ENCODE measurements at regions not wholly inside any gene's neighbourhood (a gene's known extent, or its start where the extent isn't known, plus 50 kb on each side); places are given as distances from the start of the nearest gene placed in this dataset.

DNA sequence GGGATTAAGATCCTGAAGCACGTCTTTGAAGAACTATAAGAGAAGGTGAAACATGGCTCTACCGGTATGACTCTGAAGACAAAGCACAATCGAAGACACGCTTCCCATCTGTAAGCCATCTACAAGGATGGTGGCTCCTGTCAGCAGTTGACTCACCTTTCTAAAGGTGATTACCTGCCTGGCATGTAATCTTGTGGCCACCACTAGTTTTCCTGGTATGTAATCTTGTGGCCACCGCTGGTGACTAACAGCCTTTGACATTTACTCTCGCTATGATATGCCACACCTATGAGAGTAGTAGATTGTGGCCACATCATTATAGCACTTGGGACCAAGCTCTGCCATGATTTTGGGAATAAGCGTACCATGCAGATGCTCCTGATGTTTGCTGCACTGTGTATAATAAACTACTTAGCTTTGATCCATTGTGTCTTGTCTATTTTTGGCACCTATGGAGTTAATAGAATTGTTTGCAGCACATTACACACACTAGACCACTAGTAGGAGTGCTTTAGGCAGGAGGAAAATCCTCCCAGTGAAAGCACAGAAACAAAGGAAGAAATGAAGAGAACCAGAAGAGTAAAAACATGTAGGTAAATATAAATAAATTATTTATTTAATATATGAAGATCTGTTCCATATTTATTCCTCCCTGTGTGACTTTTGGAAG is 59.8 kb downstream of the VAX1 start:
- no peak for DNase-seq (ENCODE audit: low read depth)
- H3K4me3 ChIP-seq (ENCODE audit: low read depth, low read length): no peak overlapping the region
- TF ChIP-seq, protein P1, sequence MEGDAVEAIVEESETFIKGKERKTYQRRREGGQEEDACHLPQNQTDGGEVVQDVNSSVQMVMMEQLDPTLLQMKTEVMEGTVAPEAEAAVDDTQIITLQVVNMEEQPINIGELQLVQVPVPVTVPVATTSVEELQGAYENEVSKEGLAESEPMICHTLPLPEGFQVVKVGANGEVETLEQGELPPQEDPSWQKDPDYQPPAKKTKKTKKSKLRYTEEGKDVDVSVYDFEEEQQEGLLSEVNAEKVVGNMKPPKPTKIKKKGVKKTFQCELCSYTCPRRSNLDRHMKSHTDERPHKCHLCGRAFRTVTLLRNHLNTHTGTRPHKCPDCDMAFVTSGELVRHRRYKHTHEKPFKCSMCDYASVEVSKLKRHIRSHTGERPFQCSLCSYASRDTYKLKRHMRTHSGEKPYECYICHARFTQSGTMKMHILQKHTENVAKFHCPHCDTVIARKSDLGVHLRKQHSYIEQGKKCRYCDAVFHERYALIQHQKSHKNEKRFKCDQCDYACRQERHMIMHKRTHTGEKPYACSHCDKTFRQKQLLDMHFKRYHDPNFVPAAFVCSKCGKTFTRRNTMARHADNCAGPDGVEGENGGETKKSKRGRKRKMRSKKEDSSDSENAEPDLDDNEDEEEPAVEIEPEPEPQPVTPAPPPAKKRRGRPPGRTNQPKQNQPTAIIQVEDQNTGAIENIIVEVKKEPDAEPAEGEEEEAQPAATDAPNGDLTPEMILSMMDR (IDR thresholded peaks at IDR 0.05; ENCODE audit: insufficient read depth, low read length): no peak

DNA sequence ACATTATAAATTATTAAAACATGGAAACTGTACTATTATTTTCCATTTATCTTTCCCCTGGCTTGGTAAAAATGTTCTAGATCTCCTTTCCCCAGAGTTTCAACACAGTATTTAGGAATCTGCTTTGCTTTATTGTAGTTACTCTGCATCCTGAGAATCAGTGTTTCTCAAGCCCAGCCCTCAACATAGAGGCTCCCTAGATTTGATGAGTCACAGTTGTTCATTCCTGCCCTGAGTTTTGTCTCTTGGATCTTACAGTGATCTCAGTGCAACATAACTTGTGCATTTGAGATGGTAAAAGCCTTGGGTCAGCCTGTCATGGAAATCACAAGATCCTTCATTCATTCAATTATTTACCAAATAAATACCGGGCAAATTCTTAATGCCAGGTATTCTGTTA is 63.0 kb downstream of the VAX1 start:
- no peak for DNase-seq (ENCODE audit: low read depth)
- H3K4me3 ChIP-seq (ENCODE audit: low read depth, low read length): no peak overlapping the region
- TF ChIP-seq, protein P1 (IDR thresholded peaks at IDR 0.05; ENCODE audit: insufficient read depth, low read length): no peak

DNA sequence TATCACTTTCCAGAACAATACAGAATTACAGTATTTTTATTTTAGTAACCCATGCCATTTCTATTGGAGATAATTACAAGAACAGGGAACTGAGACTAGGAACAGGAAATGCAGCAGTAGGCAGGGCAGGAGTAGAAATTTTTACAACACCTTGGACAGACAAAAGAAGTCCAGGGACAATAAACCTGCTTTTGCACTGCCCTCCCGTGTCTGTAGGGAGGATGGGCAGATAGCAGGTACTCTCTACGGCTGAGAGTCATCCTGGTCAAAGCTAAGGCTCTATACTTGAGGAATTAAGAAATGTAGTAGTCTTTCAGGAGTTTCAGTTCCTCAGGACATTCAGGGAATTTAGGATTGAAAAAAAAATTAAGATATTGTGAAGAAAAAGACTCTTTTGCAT is 63.4 kb downstream of the VAX1 start:
- no peak for DNase-seq (ENCODE audit: low read depth)
- TF ChIP-seq, protein P1 (IDR thresholded peaks at IDR 0.05; ENCODE audit: insufficient read depth, low read length): no peak

DNA sequence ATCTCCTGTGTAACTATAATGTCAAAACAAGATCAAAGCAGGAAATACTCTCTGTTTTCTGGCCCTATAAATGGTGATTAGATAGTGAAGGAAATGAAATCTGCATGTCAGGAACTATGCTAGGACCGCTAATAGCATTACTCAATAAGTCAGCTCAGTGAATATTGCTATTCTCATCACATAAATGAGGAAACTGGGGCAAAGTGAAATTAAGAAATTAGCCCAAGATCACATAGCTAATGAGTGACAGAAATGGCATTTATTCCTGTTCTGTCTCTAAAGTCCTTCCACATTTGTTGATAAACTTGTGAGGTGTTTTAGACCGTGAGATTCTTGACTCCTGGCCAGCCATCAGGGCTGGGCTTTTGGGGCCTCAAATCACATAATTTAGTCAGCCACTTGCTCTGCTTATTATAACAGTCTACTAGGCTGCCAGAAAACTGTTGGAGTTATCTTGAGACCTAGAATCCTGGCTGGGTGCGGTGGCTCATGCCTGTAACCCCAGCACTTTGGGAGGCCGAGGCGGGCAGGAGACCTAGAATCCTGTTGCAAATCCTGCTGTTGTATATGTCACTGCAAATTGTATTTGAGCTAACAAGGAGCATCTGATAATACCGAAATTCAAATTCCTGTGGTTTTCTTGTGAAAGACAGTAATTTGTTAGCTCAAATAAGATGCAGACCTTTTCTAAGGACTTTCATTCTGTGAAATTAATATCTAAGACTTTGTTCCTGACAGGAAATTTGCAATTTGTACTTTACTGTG is 66.5 kb upstream of the SHTN1 start:
- TF ChIP-seq, protein P1 (IDR thresholded peaks at IDR 0.05; ENCODE audit: insufficient read depth, low read length): no peak

More for the DNA sequence above, 63.4 kb downstream of the VAX1 start:
- no peak overlapping the region for H3K4me3 ChIP-seq (ENCODE audit: low read depth, low read length)

More for the DNA sequence above, 66.5 kb upstream of the SHTN1 start:
- peak; percentile 33 for DNase-seq (ENCODE audit: low read depth)
- no peak overlapping the region for H3K4me3 ChIP-seq (ENCODE audit: low read depth, low read length)
